B cell (primary cell): ENCODE measurements at regions not wholly inside any gene's neighbourhood (a gene's known extent, or its start where the extent isn't known, plus 50 kb on each side); places are given as distances from the start of the nearest gene placed in this dataset.

Source experiments
- EZH2 ChIP-seq: IDR thresholded peaks from 2 replicates; pipeline ENCODE4 v1.6.1; 2012; ENCODE audit warnings: borderline replicate concordance, low read depth, mild to moderate bottlenecking, moderate library complexity, low read length; ENCODE audit not compliant: insufficient read depth, poor library complexity, severe bottlenecking
- TF ChIP-seq, protein P1 (sequence below): fragments of 200-600 bp; IDR thresholded peaks from one replicate; pipeline ENCODE4 v1.8.0; 2022; ENCODE audit warnings: antibody characterized with exemption, mild to moderate bottlenecking

DNA sequence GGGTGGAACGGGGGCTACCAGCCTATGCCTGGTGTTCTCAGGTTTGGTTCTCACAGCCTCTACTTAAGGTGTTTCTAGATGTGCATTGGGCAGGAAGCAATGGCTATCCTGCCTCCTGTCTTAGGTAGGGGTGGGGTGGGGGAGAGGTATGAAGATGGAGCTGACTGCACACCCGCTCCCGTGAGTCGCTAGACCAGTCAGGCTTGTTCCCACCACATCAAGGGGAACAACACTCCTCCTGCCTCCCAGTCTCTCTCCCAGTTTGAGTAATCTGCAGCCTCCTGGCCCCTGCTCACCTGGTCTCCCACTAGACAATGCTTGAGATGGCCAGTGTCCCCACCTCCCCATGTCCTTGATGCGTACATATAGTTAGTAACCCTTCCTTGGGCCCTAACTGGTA lies 79.3 kb upstream of the TENM4 start:
- TF ChIP-seq, protein P1, sequence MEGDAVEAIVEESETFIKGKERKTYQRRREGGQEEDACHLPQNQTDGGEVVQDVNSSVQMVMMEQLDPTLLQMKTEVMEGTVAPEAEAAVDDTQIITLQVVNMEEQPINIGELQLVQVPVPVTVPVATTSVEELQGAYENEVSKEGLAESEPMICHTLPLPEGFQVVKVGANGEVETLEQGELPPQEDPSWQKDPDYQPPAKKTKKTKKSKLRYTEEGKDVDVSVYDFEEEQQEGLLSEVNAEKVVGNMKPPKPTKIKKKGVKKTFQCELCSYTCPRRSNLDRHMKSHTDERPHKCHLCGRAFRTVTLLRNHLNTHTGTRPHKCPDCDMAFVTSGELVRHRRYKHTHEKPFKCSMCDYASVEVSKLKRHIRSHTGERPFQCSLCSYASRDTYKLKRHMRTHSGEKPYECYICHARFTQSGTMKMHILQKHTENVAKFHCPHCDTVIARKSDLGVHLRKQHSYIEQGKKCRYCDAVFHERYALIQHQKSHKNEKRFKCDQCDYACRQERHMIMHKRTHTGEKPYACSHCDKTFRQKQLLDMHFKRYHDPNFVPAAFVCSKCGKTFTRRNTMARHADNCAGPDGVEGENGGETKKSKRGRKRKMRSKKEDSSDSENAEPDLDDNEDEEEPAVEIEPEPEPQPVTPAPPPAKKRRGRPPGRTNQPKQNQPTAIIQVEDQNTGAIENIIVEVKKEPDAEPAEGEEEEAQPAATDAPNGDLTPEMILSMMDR: no peak
- no peak for TF ChIP-seq EZH2
